GM18517 (cell line): ENCODE measurements at regions not wholly inside any gene's neighbourhood (a gene's known extent, or its start where the extent isn't known, plus 50 kb on each side); places are given as distances from the start of the nearest gene placed in this dataset.

Source experiments
- ATAC-seq: cut with Tn5 transposase; IDR thresholded peaks from one replicate; pipeline ENCODE4 v1.9.1; 2021; ENCODE audit warnings: mild to moderate bottlenecking, moderate library complexity; ENCODE audit not compliant: unreplicated experiment

GRCh38 chr7:41808541-41808940 lies 105.7 kb upstream of the INHBA start:
- no peak for ATAC-seq

GRCh38 chr7:41803569-41803968 lies 100.7 kb upstream of the INHBA start:
- no peak for ATAC-seq

- no peak for ATAC-seq
Measured at GRCh38 chr7:41796331-41796730, 93.4 kb upstream of the INHBA start.

GRCh38 chr7:41795276-41795833 lies 92.5 kb upstream of the INHBA start:
- no peak for ATAC-seq

GRCh38 chr7:41793556-41793955 lies 90.7 kb upstream of the INHBA start:
- ATAC-seq: no peak

GRCh38 chr7:41792120-41792519 lies 89.2 kb upstream of the INHBA start:
- no peak for ATAC-seq

- ATAC-seq: no peak
Measured at GRCh38 chr7:41788556-41788955, 85.7 kb upstream of the INHBA start.

- ATAC-seq: no peak
Measured at GRCh38 chr7:41787651-41788350, 84.9 kb upstream of the INHBA start.

GRCh38 chr7:41786944-41787343 lies 84.1 kb upstream of the INHBA start:
- no peak for ATAC-seq

GRCh38 chr7:41786404-41786803 lies 83.5 kb upstream of the INHBA start:
- ATAC-seq: no peak

GRCh38 chr7:41785840-41786239 lies 83.0 kb upstream of the INHBA start:
- ATAC-seq: no peak

- ATAC-seq: no peak
Measured at GRCh38 chr7:41785265-41785664, 82.4 kb upstream of the INHBA start.

- ATAC-seq: no peak
Measured at GRCh38 chr7:41779918-41780317, 77.0 kb upstream of the INHBA start.

GRCh38 chr7:41777894-41778596 lies 75.2 kb upstream of the INHBA start:
- no peak for ATAC-seq

GRCh38 chr7:41774966-41775365 lies 72.1 kb upstream of the INHBA start:
- no peak for ATAC-seq

GRCh38 chr7:41773756-41774155 lies 70.9 kb upstream of the INHBA start:
- ATAC-seq: no peak

- no peak for ATAC-seq
Measured at GRCh38 chr7:41771717-41772116, 68.8 kb upstream of the INHBA start.

GRCh38 chr7:41769162-41769561 lies 66.3 kb upstream of the INHBA start:
- no peak for ATAC-seq

- ATAC-seq: no peak
Measured at GRCh38 chr7:41763626-41764025, 60.7 kb upstream of the INHBA start.

GRCh38 chr7:41762641-41763040 lies 59.8 kb upstream of the INHBA start:
- no peak for ATAC-seq

- ATAC-seq: no peak
Measured at GRCh38 chr7:41760293-41760692, 57.4 kb upstream of the INHBA start.

GRCh38 chr7:41758321-41758720 lies 55.4 kb upstream of the INHBA start:
- no peak for ATAC-seq
